Endodermal cell (in vitro differentiated cells): ENCODE measurements at regions not wholly inside any gene's neighbourhood (a gene's known extent, or its start where the extent isn't known, plus 50 kb on each side); places are given as distances from the start of the nearest gene placed in this dataset.

ENCODE experiments used
- DNase-seq: peaks from one replicate; pipeline ENCODE4 v3.0.0-alpha.2; 2017
- H3K27ac ChIP-seq: 2 replicates; pipeline ENCODE4 v1.5.1; 2013; ENCODE audit warnings: mild to moderate bottlenecking, low read depth, low read length, moderate library complexity
- H3K27me3 ChIP-seq: 2 replicates; pipeline ENCODE4 v1.6.1; 2013; ENCODE audit warnings: mild to moderate bottlenecking, low read length, moderate library complexity; ENCODE audit not compliant: insufficient read depth, control insufficient read depth, poor library complexity, severe bottlenecking
- H3K36me3 ChIP-seq: 2 replicates; pipeline ENCODE4 v1.7.0; 2013; ENCODE audit warnings: mild to moderate bottlenecking, low read length, moderate library complexity; ENCODE audit not compliant: control insufficient read depth, insufficient read depth
- H3K4me1 ChIP-seq: one replicate; pipeline ENCODE4 v1.7.0; 2013; ENCODE audit warnings: low read length; ENCODE audit not compliant: control insufficient read depth, insufficient read depth
- H3K4me3 ChIP-seq: 2 replicates; pipeline ENCODE4 v1.5.1; 2013; ENCODE audit warnings: mild to moderate bottlenecking, low read length, moderate library complexity
- H3K9ac ChIP-seq: 2 replicates; pipeline ENCODE4 v1.6.1; 2013; ENCODE audit warnings: mild to moderate bottlenecking, low read length, moderate library complexity; ENCODE audit not compliant: poor library complexity, severe bottlenecking; ENCODE audit errors: extremely low read depth
- H3K9me3 ChIP-seq: 2 replicates; pipeline ENCODE4 v1.6.1; 2013; ENCODE audit warnings: mild to moderate bottlenecking, low read length, moderate library complexity; ENCODE audit not compliant: control insufficient read depth
- H3K27ac Mint-ChIP-seq: 2 replicates; pipeline ENCODE4 v1.8.0; 2020; ENCODE audit warnings: mixed read lengths
- H3K27me3 Mint-ChIP-seq: 2 replicates; pipeline ENCODE4 v1.8.0; 2021; ENCODE audit warnings: mild to moderate bottlenecking, mixed read lengths; ENCODE audit not compliant: insufficient read depth
- H3K36me3 Mint-ChIP-seq: 2 replicates; pipeline ENCODE4 v1.8.0; 2020; ENCODE audit warnings: low read depth, mixed read lengths
- H3K4me1 Mint-ChIP-seq: 2 replicates; pipeline ENCODE4 v1.8.0; 2020; ENCODE audit warnings: mixed read lengths
- H3K4me3 Mint-ChIP-seq: 2 replicates; pipeline ENCODE4 v1.8.0; 2020; ENCODE audit warnings: mild to moderate bottlenecking, moderate library complexity, mixed read lengths
- H3K9me3 Mint-ChIP-seq: 2 replicates; pipeline ENCODE4 v1.8.0; 2020; ENCODE audit warnings: mild to moderate bottlenecking, mixed read lengths
- CTCF ChIP-seq: fragments of 200-600 bp; sonication (generic); conservative IDR thresholded peaks from 2 replicates; pipeline ENCODE4 v1.5.0; 2021; ENCODE audit warnings: antibody characterized with exemption, mild to moderate bottlenecking
- WGBS, 2 experiments: methylation state at CpG; one replicate each; pipeline versions ENCODE4 v1.1.5 to v1.1.7; 2013; ENCODE audit warnings: missing lambda C conversion rate in 2 of 2, mixed read lengths in 1 of 2; ENCODE audit not compliant: insufficient coverage in 1 of 2, insufficient read length in 1 of 2; 5-methylcytosine and 5-hydroxymethylcytosine counted together

- H3K27me3 ChIP-seq = no peaks in the 10 kb centered on the region
- no peak overlapping the region for H3K9ac ChIP-seq
- no peaks in the 10 kb centered on the region for H3K36me3 Mint-ChIP-seq
- no peak overlapping the region for H3K27ac Mint-ChIP-seq
- WGBS, 2 experiments = 87 to 100% methylated on average over 1 of the region's 1 CpG
- DNase-seq = no peak
- no peaks in the 10 kb centered on the region for H3K4me1 ChIP-seq
- no peaks in the 10 kb centered on the region for H3K9me3 ChIP-seq
- no peaks in the 10 kb centered on the region for H3K4me1 Mint-ChIP-seq
- no peak overlapping the region for H3K4me3 Mint-ChIP-seq
- H3K36me3 ChIP-seq = no peaks in the 10 kb centered on the region
- H3K27ac ChIP-seq = no peak overlapping the region
- H3K9me3 Mint-ChIP-seq = peaks cover 17% of the 10 kb centered on the region
- no peaks in the 10 kb centered on the region for H3K27me3 Mint-ChIP-seq
- TF ChIP-seq CTCF = no peak
- H3K4me3 ChIP-seq = no peak overlapping the region
Measured at GRCh38 chr9:91127653-91128052, 234.1 kb downstream of the AUH start.

GRCh38 chr9:91130796-91131318, 230.9 kb downstream of the AUH start:
- Histone ChIP-seq H3K27me3 (no peaks in the 10 kb centered on the region), H3K4me3 (no peak overlapping the region), H3K36me3 (no peaks in the 10 kb centered on the region), H3K27ac (no peak overlapping the region), H3K9me3 (no peaks in the 10 kb centered on the region), H3K4me1 (no peaks in the 10 kb centered on the region), H3K9ac (no peak overlapping the region)
- DNase-seq = no peak
- Mint-ChIP-seq H3K9me3 (no peaks in the 10 kb centered on the region), H3K27ac (no peak overlapping the region), H3K4me3 (no peak overlapping the region), H3K36me3 (no peaks in the 10 kb centered on the region), H3K4me1 (no peaks in the 10 kb centered on the region), H3K27me3 (no peaks in the 10 kb centered on the region)
- no peak for TF ChIP-seq CTCF
- 86 to 100% methylated on average over 1 to 2 of the region's 2 CpGs for whole genome bisulfite sequencing, 2 experiments

- Histone ChIP-seq H3K9me3 (no peaks in the 10 kb centered on the region), H3K36me3 (no peaks in the 10 kb centered on the region), H3K27me3 (no peaks in the 10 kb centered on the region), H3K27ac (no peak overlapping the region), H3K9ac (no peak overlapping the region), H3K4me1 (no peaks in the 10 kb centered on the region), H3K4me3 (no peak overlapping the region)
- WGBS, 2 experiments = 93 to 95% methylated on average over 3 to 8 of the region's 8 CpGs
- no peak overlapping the region for H3K4me3 Mint-ChIP-seq
- no peak for TF ChIP-seq CTCF
- no peaks in the 10 kb centered on the region for H3K27me3 Mint-ChIP-seq
- DNase-seq = no peak
- no peaks in the 10 kb centered on the region for H3K4me1 Mint-ChIP-seq
- H3K36me3 Mint-ChIP-seq = no peaks in the 10 kb centered on the region
- H3K27ac Mint-ChIP-seq = no peak overlapping the region
- peaks cover 4% of the 10 kb centered on the region for H3K9me3 Mint-ChIP-seq
Measured at GRCh38 chr9:91131433-91131839, 230.3 kb downstream of the AUH start.
